Psoas muscle (tissue), 7 donors: ENCODE measurements at regions not wholly inside any gene's neighbourhood (a gene's known extent, or its start where the extent isn't known, plus 50 kb on each side); places are given as distances from the start of the nearest gene placed in this dataset.

Experiments used
- ATAC-seq, 4 donors: fragments of 200-7000 bp; cut with Tn5 transposase; one replicate each; pipeline ENCODE4 v1.9.1; 2020; ENCODE audit warnings: moderate library complexity in 3 of 4, mild to moderate bottlenecking in 2 of 4
- DNase-seq, 2 donors: peaks; one replicate each; pipeline ENCODE4 v3.0.0-alpha.2; 2020
- H3K27ac ChIP-seq: fragments of 200-600 bp; one replicate; pipeline ENCODE4 v1.8.0; 2022
- H3K27me3 ChIP-seq, 3 donors: fragments of 200-600 bp in 1 of 3; one replicate each; pipeline versions ENCODE4 v1.6.1 to v1.8.0; 2013 to 2022; ENCODE audit warnings: low read length in 2 of 3, mild to moderate bottlenecking in 2 of 3, moderate library complexity in 1 of 3; ENCODE audit not compliant: insufficient read depth in 3 of 3
- H3K36me3 ChIP-seq, 2 donors: fragments of 200-600 bp in 1 of 2; one replicate each; pipeline versions ENCODE4 v1.6.1 to v1.8.0; 2013 to 2022; ENCODE audit warnings: low read depth in 1 of 2, mild to moderate bottlenecking in 1 of 2, moderate library complexity in 1 of 2; ENCODE audit not compliant: insufficient read depth in 1 of 2
- H3K4me1 ChIP-seq: fragments of 200-600 bp; one replicate; pipeline ENCODE4 v1.8.0; 2022
- H3K4me3 ChIP-seq: fragments of 200-600 bp; one replicate; pipeline ENCODE4 v1.8.0; 2022; ENCODE audit warnings: mild to moderate bottlenecking
- H3K9me3 ChIP-seq: fragments of 200-600 bp; one replicate; pipeline ENCODE4 v1.8.0; 2022
- WGBS, 3 donors: extraction: QIAGEN DNeasy Blood & Tissue Kit; methylation state at CpG; one replicate each; pipeline versions ENCODE4 v1.1.6 to v1.1.7; 2013; 5-methylcytosine and 5-hydroxymethylcytosine counted together
- intact Hi-C, 2 donors: fragments of 100-400 bp; cut with DNase I; formaldehyde crosslinking; loops; one replicate each; pipeline versions ENCODE4 v1.11.0 to v1.14.2; 2022
- TF ChIP-seq, protein P1 (sequence below): fragments of 200-600 bp; IDR thresholded peaks from one replicate; pipeline ENCODE4 v1.8.0; 2022; ENCODE audit warnings: antibody characterized with exemption
- donor health status: healthy with polysubstance abuse.
- donor health status: DM: no; HTN: no; CAD: no; lungs with moderate emphysema.
- donor health status: Bipolar disorder and iron deficiency.
- donor health status: healthy.
- donor health status: DM: yes; HTN: yes; CAD: no.
- donor health status: DM: no; HTN: no; CAD: no.
- donor health status: DM: yes; HTN: yes; CAD: no.

DNA sequence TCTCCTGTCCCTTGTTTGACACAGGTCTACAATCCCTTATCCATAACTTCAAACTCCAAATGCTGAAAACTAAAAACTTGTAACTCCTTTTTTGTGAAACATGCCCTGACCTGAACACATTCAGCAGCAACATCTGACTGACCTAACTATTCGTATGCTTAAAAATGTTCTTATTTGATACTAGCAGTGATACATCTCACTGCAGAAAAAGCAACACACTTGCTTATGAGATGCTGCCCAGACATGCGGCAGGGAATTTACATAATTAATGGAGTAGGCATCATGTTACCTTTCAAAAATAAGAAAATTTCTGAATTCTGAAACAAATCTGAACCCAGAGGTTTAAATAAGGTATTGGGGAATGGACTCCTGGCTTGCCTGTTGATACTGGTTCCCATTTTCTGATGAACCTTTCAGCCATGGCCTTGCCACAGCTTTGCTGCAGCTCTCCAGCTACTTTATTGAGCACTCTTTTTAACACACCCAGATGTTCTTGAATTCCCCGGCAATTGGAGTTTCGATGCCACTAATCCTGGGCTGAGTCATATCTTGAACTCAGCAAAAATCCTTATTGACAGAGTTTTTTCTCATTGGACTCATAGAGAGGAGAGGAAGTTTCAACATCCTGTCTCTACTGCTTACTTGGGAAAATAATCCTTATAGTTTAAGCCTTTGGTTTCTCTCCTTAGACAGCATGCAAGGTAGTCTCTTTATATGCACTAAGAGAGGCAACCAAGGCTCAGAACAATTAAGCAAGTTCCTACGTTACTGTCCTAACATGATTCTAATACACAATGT lies 296.6 kb upstream of the LMCD1 start:
- no peaks in the 10 kb centered on the region for H3K4me1 ChIP-seq
- H3K36me3 ChIP-seq = no peaks in the 10 kb centered on the region
- H3K27me3 ChIP-seq = no peaks in the 10 kb centered on the region
- 61 to 66% (median 62%) methylated on average over 5 of the region's 5 CpGs for WGBS, 3 donors
- intact Hi-C loops = no loop called here
- DNase-seq (no peak), ATAC-seq (no peak)
- H3K4me3 ChIP-seq = no peak overlapping the region
- TF ChIP-seq, protein P1, sequence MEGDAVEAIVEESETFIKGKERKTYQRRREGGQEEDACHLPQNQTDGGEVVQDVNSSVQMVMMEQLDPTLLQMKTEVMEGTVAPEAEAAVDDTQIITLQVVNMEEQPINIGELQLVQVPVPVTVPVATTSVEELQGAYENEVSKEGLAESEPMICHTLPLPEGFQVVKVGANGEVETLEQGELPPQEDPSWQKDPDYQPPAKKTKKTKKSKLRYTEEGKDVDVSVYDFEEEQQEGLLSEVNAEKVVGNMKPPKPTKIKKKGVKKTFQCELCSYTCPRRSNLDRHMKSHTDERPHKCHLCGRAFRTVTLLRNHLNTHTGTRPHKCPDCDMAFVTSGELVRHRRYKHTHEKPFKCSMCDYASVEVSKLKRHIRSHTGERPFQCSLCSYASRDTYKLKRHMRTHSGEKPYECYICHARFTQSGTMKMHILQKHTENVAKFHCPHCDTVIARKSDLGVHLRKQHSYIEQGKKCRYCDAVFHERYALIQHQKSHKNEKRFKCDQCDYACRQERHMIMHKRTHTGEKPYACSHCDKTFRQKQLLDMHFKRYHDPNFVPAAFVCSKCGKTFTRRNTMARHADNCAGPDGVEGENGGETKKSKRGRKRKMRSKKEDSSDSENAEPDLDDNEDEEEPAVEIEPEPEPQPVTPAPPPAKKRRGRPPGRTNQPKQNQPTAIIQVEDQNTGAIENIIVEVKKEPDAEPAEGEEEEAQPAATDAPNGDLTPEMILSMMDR = no peak
- H3K9me3 ChIP-seq = no peaks in the 10 kb centered on the region
- no peak overlapping the region for H3K27ac ChIP-seq

DNA sequence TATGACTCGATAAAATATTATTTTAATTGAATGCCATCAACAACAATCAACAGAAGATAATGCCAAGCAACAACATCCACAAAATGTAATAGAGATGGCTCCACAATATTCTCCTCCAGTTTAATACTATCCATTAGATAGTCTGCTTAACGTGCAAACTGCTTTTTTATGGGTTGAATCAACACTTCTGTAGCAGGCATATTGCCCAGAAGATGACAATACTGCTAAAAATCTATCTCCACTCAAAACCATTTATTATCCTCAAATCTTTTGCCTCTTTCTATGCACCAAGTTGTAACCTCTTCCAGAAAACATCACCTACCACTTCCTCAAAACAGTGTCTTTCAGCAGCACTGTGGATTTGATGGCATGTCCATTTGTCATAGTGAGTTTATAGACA lies 295.7 kb upstream of the LMCD1 start:
- Histone ChIP-seq H3K36me3 (no peaks in the 10 kb centered on the region), H3K4me1 (no peaks in the 10 kb centered on the region), H3K27me3 (no peaks in the 10 kb centered on the region), H3K4me3 (no peak overlapping the region), H3K9me3 (no peaks in the 10 kb centered on the region), H3K27ac (no peak overlapping the region)
- TF ChIP-seq, protein P1 = no peak
- DNase-seq = no peak
- intact Hi-C loops = no loop called here
- WGBS, 3 donors = 45 to 68% (median 48%) methylated on average over 2 of the region's 2 CpGs
- no peak for ATAC-seq

DNA sequence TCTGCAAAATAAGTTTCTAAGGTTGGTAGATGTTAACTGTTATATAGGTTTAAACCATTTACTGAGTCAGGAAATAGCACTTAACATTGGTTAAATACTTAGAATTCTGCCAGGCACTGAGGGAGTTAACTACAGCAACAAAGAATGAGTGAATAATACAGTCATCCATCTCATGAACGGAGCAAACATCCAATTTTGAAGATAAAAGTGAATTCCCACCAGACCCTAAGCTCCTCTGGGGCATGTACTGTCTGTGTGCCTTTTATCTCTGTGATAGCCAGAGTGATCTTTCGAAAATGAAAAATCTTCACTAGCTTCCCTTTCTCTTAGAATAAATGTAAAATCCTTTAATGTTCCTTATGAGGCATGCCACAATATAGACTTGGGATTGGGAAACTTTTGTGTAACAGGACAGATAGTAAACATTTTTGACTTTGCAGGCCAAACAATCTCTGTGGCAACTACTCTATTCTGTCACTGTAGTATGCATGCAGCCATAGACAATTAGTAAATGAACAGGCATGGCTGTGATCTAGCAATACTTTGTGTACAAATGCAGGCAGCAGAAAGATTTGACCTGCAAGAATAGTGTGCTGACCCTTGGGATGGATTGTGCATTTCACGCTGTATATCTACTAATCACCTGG lies 294.5 kb upstream of the LMCD1 start:
- Histone ChIP-seq H3K4me3 (no peak overlapping the region), H3K4me1 (no peaks in the 10 kb centered on the region), H3K36me3 (no peaks in the 10 kb centered on the region), H3K27ac (no peak overlapping the region), H3K27me3 (no peaks in the 10 kb centered on the region), H3K9me3 (no peaks in the 10 kb centered on the region)
- no peak for ATAC-seq
- TF ChIP-seq, protein P1 = no peak
- 63 to 72% (median 68%) methylated on average over 3 of the region's 3 CpGs for WGBS, 3 donors
- intact Hi-C loops = no loop called here
- DNase-seq = no peak

DNA sequence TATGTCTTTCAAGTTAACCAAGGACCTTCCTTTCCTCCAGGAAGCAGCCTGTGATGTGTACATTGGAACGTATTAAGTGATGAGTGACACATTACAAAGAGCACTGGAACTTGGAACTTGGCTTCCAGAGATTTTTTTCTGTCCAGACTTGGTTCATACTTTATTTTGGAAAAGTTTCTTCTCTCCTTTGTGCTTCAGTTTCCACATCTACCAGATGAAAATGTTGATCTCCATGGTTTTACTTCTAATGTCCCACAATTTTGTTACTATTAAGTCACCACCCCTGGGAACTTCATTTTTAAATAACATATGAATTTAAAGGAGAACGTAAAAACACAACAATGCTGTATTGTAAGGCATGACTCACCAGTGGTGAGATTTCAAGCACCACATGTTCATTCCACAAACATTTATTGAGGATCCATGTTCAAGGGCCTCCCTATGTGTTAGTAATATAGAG lies 290.7 kb upstream of the LMCD1 start:
- WGBS, 3 donors = 64 to 67% (median 65%) methylated on average over 2 of the region's 2 CpGs
- DNase-seq = no peak

More for the DNA sequence above, 290.7 kb upstream of the LMCD1 start:
- Histone ChIP-seq H3K36me3 (no peaks in the 10 kb centered on the region), H3K27ac (no peak overlapping the region), H3K4me1 (no peaks in the 10 kb centered on the region), H3K9me3 (no peaks in the 10 kb centered on the region), H3K27me3 (no peaks in the 10 kb centered on the region), H3K4me3 (no peak overlapping the region)
- intact Hi-C loops = no loop called here
- TF ChIP-seq, protein P1 = no peak
- no peak for ATAC-seq
